GM18508 (cell line): ENCODE measurements at regions not wholly inside any gene's neighbourhood (a gene's known extent, or its start where the extent isn't known, plus 50 kb on each side); places are given as distances from the start of the nearest gene placed in this dataset.

ENCODE experiments used
- ATAC-seq: cut with Tn5 transposase; IDR thresholded peaks from one replicate; pipeline ENCODE4 v1.9.1; 2021; ENCODE audit warnings: moderate number of reproducible peaks; ENCODE audit not compliant: insufficient read depth, unreplicated experiment

DNA sequence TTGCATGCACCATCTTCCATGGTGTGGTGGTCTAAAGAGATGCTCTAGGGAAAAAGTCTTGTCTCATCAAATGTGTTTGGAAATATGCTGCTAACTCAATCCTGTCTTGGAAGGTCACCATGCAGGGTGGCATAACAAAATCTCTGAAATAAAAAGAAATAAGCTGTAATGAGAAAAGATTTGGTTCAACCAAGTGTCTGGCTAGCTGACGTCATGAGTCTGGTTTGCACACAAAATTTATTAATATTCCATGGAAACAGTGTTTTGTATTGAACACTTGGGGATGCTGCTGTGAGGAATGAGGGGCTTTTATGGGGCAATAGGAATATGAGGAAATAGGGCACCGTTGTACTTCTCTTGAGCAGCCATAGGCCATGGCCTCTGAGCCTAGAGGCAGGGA, 575.7 kb upstream of the CDH5 start:
- no peak for ATAC-seq

DNA sequence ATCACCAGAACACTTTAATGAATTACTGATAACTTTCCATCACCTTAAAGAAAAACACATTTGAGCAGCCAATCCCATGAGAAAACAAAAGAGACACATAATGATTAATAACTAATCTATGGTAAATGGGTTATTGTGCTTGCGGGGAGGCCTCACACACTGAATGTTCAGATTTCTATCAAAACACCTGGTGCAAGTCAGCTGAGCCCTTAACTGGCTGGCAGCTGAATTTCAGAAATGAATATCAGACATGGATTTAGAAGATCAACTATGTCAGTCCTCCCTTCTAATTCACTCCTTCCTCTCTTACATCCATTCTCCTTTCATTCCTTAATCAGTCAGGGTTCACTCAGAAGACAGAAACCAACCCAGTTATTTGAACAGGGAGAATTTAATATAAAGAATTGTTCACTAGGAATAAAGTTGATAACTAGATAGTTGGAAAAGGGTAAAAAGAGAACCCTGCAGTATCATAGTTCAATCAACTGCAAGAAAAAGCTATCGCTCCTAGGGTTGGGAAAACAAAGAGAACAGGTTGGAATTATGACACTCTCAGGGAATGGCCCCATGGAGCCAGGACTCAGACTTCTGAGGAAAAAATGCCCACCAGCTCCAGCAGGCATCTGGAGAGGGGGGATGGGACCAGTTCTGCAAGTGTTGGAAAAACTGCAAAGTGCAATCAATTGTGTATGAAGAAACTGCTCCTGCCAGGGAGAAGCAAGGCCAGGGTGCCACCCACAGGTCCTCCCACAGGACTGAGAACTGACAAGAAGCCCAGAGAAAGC, 577.1 kb upstream of the CDH5 start:
- no peak for ATAC-seq

DNA sequence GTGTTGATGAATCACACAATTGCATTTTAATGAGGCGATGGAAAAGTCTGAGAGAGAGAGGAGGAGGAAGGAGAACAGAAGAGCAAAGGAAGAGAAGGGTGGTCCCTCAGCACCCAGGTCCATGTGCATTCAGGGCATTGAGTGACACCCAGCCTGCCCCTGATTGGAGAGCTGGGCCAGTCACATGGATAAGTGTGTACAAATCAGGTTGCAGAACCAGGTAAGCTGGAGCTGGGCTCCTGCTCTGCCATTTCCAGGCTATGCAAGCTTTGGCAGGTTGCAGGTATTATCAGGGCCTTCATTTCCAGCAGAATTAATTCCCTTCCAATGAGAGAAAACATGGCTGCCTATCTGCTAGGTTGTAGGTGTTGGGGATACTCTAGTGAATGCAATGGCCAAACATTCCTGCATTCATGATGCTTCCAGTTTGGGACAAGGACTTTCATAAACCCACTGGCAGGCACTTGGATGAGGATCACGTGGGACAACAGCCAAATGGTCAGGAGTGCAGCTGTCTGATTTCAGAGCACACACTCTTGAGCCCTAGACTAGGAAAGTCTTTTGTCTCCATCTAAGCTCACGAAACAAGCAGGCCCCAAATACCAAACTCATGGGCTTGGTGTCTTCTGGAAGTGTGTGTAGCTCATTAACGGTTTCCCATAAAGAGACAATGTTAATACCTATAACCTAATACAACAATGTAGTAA, 577.9 kb upstream of the CDH5 start:
- ATAC-seq = no peak

DNA sequence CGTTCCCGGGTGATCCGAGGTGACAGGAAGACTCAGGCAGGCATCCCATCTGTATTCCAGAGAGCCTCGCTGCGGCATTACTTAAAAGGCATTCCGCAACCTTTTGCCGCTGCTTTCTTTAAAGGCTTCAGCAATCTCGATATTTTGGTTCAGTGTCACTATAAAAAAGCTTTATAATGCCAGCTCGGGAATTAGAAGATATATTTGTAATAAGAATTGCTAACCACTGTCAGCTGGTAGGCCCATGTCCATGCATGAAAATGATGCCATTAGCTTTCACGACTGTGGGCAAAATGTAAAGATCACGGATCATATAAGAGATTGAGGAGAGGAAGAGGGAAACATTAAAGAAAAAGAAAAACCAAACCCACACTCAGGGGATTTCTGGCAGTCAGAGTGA, 578.6 kb upstream of the CDH5 start:
- ATAC-seq = no peak

GRCh38 chr16:65786916-65787315, 579.6 kb upstream of the CDH5 start:
- ATAC-seq = no peak

DNA sequence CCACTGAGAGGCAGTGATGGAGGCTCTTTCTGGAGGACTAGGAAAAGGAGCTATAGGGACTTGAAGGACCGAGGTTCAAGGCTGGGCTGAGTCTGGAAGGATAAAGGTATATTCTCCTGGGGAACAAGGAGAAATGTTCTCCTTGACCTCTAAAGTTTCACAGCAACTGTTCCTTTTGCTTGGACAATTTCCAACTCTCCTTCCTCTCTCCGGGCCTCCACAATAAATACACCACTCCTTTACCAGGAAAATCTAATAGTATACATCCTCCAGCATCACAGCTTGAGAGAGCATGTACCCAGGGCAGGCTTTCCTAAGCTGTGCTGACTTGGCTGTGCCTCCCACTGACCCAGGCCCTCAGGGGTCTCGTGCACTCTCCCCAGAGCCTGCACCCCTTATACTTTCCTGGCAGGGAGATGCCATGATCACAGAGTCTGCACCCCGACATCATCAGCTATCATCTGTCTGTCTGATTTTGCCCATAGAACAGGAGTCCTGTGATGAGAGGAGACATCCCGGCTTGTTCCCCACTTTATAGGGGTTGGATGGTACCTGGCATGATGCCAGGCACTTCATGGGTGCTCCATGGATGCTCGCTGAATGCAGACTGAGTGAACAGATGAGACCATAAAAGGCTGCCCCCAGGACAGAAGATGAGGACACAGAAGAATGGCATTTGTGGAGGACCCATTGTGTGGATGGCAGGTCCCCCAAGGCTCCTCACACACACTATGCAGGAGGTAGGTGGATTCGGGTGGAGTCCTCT, 582.6 kb upstream of the CDH5 start:
- no peak for ATAC-seq

GRCh38 chr16:65782611-65783600, 583.6 kb upstream of the CDH5 start:
- no peak for ATAC-seq

DNA sequence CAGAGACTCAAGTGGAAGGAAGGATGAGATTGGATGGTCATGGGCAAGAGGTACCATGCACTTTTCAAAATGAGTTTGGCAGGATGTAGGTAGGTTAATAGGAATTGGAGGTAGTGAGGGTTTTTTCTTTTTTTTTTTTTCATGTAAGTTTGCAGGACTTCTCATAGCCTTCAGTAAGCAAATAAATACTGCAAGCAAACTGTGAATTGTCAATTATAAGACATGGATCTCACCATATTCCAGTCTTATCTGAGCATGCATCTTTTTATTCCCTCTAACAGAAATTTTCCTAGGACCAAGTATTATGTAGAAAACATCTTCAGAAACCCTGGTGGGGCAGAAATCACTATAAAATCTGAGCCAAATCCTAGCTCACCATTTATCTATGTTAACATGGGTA, 584.6 kb upstream of the CDH5 start:
- no peak for ATAC-seq

DNA sequence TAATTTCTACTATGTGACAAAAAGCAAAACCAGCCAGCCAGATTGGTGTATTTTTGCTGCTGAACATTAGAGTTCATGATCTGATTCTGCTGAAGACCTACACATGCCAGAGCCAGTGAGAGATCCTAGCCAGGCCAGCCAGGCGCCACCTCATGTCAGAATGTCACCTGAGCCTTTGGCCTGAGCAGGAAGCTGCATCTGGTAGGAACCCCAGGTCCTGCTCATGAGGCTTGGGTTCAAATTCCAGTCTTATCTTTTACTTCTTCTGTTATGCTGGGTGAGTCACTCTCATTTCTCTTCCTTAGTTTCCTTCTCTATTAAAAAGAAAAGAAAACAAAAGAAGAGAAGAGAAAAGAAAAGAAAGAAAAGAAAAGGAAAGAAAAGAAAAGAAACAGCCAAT, 585.1 kb upstream of the CDH5 start:
- no peak for ATAC-seq

DNA sequence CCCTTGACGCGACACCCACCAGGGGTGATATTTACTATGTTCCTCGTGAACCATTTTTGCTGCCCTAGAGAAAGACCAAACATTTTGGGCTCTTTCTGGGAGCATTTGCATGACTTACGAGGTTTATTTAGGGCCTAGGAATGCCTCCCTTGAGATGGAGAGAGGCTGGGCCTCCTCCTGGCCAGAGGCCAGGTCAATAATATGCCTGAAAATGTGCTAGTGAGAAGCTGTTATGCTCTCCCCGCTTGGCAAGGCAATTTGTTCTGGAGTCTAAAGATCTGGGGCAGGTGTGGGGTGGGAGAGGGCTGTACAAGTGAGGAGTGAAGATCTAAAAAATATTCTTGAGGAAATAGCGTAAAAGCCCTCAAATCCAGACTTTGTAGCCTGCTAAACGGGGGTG, 587.3 kb upstream of the CDH5 start:
- ATAC-seq = no peak

- no peak for ATAC-seq
Observed at GRCh38 chr16:65776639-65777183, 589.8 kb upstream of the CDH5 start.

DNA sequence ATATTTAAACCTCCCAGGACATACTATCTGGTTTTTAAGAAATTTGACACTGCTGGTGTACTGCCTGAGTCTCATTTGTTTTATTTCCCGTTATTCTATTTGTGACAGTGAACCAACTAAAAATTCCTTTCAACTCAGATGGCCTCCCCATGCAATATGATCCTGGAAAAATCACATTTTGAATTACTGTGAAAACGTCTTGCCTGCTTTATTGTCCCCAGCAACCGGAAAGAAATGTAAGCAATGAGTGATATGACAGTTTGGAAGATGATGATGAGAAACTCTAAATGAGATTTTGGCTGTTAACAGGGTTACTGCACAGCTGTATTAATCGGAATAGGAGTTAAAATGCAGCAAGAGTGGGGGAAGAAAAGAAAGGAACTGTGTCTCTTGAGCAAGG, 590.7 kb upstream of the CDH5 start:
- ATAC-seq = no peak

DNA sequence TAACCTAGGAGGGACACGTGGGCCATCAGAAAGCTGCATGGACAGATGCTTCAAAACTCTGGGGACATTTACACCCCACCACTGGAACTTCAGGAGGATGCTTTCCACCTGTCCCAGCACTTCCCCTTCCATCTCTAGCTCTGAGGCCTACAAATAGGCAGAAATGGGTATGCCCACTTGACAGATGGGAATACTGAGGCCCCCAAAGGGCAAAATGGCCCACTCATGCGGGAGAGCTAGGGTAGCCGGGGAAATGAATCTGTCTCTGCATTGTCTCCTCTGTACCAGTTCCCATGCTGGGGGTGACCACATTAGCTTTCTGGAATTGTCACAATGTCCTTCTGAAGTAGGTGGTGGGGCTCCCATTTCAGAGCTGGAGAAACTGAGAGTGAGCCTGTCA, 592.1 kb upstream of the CDH5 start:
- no peak for ATAC-seq

DNA sequence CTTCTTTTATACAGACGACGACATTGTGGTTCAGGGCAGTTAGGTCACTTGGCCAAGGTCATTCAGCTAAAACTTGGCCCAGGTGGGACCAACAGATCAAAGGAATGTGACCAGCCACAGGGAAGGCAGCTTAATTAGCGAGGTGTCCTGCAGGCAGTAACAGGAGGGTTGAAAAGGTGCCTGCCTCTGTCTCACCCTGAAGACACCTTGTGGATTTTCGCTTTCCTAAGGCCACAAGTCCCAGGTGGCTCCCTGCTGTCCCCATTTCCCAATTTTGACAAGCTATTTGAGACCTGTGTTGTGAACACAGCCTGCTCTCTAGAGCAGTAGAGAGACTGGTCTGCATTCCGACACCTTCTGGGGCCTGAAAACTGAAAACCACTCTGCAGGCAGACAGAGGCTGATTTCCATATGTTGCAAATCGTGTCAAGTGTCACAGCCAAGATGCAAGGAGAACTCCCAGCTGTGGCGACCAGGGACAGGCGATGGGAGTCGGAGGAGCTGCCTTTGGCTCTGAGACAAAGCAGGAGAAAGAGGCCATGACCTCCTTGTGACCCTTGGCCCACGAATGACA, 593.1 kb upstream of the CDH5 start:
- ATAC-seq = no peak

- ATAC-seq = no peak
Observed at GRCh38 chr16:65772134-65772732, 594.3 kb upstream of the CDH5 start.

DNA sequence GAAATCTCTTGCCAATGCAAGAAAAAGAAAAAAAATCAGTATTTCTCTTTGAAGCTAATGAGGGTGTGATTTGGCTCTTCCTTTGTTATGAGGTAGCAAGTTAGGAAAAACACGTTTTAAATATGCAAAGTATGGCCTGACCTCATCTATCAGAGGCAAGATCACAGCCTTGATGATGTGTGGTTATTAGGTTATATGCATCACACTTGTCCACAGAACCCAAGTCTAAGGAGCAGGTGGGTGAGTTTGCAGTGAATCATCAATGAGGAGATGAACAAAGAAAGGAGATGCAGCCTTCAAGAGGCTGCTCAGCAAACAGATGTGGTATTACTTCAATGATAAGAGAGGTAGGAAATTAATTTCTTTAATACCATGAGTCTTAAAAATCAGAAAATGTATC, 594.8 kb upstream of the CDH5 start:
- ATAC-seq = no peak

DNA sequence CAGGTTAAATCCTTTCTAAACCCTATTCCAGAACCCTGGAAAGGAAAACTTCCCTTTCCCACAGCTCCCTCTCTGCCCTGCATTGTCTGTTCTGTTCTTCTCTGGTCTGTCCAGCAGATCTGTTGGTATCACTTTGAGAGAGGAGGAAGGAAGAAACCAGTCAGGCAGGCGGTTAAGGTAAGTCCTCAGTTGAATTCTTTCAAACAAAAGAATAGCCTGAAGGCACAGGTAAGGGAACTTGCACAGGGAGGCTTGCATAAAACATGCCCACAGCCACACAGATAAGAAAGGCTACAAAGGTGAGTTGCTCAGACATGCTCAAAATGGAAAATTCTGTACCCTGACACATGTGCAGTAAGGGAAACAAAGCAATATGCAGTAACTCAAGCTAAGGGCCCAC, 595.7 kb upstream of the CDH5 start:
- ATAC-seq = no peak

- ATAC-seq = no peak
Observed at GRCh38 chr16:65769776-65770438, 596.6 kb upstream of the CDH5 start.

GRCh38 chr16:65769055-65769465, 597.4 kb upstream of the CDH5 start:
- no peak for ATAC-seq
